Activated CD4-positive, alpha-beta T cell treated with anti-CD3 and anti-CD28 coated beads for 4 hours (primary cell): ENCODE measurements at regions not wholly inside any gene's neighbourhood (a gene's known extent, or its start where the extent isn't known, plus 50 kb on each side); places are given as distances from the start of the nearest gene placed in this dataset.
"Not testable (repeated sequence)": the region's sequence is repeated elsewhere in the genome, so short reads cannot be mapped to it uniquely, and the experiment has no call there.

Source experiments
- DNase-seq, 2 donors: peaks; one replicate each; pipeline ENCODE4 v3.0.0-alpha.2; 2020

DNA sequence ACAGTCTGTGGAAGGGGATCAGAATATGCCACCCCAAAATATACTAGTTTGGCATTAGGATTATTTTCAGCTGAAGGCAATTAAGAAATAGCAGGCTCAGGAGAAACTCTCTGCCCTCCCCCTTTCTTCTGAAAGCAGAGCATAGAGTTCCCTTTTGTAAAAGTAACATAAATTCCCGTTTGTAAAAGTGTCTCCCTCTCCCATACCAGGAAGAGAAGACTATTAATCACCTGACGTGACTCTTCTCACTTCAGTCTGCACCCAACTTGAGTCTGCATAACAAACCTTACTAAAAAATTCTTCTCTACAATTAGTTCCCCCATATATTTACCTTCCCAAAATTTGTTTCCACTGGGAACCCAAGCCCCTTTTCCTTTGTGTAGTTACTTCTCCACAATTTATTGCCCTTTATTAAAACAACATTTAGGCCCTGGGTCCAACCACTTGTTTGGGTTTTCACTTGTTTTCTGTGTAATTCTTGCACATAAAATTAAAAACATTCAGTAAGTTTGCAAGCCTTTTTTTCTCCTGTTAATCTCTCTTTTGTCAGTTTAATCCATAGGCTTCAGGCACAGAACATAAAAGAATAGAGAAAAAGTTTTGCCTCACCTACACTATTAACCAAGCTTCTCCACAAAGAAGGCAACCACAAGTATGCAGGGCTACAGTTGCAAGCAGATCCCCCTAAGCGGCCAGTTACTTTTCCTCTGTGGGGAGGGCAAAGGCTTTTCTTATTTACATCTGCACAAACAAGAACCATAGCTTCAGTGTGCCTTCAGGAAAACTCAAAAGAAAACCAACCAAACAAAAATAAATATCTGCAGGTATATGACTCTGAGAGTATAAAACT is 73.8 kb upstream of the EPCAM start:
- no peak for DNase-seq

DNA sequence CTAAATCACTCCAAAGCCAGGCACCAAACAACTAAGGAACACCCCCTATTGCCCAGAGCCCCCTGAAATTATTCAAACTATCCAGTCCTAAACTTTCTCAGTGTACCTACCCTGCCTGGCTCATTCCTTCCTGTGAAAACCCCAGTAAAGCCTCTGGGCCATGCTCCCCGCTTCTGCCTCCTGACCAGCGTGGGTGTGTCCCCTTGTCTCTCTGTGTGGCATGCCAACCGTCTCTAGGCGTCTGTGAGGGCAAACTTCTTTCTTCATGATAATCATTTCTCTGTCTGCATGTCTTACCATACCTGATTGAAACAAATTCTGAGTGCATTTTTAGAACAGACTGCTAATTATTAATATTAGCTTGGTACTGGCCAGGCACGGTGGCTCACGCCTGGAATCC is 75.1 kb upstream of the EPCAM start:
- DNase-seq = no peak

DNA sequence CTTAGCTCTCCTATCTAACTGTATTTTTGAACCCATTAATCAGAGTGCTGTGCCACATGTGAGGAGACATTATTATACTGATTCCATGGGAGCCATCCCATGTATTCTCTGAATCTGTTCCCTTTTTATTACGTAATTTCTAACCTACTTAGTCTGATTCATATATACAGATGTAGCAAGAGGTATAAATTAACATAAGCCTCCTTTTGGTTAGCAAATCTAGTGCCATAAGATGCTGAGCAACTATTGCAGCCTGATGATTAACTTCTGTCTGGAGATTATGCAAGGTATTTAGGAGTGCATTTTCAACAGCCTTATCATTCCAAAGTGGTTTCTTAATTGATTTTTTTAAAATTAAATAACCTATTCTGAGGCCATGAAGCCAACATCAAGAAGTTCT is 80.2 kb upstream of the EPCAM start:
- DNase-seq = no peak

- DNase-seq = no peak
These were observed 85.5 kb upstream of the EPCAM start for GRCh38 chr2:47283659-47284058.

DNA sequence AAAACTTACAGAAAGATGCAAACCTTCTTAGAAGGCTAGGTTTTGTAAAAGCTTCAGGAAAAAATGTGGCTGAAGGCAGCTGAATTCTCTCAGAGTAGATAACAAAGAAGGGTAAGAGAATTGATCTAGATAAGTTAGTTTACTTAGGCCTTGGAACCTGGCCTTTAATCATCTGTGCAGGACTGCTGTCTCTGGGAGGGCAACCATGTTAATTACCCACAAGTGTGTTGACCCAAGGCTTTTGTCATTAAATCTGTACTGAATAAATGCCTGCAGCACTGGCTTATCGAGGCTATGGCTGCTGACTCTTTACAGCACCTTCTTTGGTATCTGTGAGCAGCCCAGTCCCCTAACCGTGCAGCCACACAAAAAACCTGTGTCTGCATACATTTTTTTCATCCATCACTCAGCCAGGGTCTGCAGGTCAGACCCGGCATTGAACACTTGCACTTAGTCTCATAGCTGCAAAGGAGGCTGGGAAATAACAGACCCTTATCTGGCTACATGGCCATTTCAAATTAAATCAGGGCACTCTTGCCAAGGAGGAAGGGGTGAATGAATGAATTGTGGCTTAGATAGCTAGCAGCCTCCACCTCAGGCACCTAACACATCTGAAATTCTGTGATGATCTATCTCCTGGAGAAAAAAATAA is 86.4 kb upstream of the EPCAM start:
- DNase-seq = no peak

DNA sequence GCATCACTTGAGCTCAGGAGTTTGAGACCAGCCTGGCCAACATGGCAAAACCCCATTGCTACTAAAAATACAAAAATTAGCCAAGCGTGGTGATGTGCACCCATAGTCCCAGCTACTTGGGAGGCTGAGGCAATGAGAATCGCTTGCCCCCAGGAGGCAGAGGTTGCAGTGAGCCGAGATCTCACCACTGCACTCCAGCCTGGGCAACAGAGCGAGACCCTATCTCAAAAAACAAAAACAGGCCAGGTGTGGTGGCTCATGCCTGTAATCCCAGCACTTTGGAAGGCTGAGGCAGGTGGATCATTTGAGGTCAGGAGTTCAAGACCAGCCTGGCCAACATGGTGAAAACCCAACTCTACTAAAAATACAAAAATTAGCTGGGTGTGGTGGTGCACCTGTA is 89.6 kb upstream of the EPCAM start:
- not testable (repeated sequence) for DNase-seq

- DNase-seq = no peak
These were observed 91.1 kb upstream of the EPCAM start for GRCh38 chr2:47277987-47278386.

- no peak for DNase-seq
These were observed 91.9 kb upstream of the EPCAM start for GRCh38 chr2:47277187-47277586.

- DNase-seq = no peak
These were observed 93.0 kb upstream of the EPCAM start for GRCh38 chr2:47276061-47276460.

- no peak for DNase-seq
These were observed 94.9 kb upstream of the EPCAM start for GRCh38 chr2:47274054-47274782.

DNA sequence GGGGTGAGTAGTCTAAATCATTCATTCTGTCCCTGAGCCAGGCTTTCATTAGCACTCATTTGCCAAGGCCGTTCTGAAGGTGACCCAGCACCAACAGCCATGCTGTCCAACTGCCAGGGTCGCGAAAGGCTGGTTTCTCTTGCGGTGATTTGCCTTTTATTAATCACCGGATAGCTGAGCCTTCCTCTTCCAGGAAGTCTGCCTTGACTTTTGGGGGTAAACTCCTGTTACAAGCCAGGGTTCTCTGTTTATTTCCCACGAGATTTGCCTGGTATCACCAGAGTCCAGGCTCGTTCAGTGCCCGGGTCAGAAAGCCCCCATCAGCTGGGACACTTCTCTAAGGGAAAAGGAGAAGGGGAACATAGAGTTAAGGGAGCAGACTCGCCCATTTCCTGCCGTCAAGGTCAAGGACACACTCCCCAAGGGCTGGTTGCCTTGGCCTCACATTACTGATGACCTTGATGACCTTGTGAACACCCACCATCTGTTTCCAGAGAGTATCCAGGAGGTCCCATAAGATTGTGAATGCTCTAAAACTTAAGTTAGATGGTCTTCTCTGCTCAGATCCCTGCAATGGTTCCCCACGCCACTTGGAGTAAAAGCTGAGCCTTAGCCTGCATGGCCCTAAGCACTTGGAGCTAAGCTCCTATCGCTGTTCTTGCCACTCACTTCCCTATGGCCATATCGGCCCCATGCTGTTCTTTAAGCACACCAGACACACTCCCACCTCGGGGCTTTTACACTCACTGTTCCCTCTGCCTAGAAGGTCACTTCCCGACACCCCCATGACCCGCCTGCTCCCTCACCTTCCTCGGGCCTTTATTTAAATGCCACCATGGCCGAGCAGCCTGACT is 96.0 kb upstream of the EPCAM start:
- DNase-seq = no peak

DNA sequence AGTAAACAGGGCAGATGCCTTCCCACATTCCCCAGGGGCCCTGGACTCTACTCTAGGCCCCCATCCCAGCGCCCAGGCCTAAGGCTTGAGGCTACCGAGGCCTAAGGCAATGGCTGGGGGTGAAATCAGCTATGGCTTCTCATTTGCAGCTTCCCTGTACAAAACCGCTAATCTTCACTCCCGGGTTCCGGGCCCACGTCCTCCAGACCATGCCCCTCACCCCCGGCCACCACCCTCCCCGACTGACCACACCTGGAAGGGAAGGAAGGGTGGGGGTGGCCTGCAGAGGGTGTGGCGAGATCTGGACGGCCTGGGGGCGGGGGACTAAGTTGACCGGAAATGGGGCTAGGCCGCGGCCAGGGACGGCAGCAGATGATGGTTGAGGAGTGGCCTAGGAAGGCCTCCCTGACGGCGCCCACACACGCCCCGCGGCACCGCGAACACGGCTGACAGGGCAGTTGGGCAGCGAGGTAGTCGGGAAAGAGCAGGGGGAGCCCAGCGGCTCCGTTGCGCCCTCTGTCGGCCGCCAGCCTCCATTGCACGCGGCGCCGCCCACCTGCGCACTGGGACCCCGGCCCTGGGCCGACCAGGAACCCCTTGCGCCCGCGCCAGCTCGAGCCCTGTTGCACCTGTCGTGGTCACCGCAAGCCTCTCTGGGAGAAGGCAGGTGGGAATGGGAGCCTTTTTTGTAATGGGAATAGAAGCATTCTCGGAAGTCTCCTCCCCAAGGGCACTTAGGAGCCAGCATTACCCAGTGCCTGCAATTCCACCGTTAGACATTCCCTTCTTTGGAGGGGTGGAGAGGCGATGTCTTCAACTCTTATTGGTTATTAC is 95.9 kb upstream of the CALM2 start:
- DNase-seq = peak; percentile 31 to 44

DNA sequence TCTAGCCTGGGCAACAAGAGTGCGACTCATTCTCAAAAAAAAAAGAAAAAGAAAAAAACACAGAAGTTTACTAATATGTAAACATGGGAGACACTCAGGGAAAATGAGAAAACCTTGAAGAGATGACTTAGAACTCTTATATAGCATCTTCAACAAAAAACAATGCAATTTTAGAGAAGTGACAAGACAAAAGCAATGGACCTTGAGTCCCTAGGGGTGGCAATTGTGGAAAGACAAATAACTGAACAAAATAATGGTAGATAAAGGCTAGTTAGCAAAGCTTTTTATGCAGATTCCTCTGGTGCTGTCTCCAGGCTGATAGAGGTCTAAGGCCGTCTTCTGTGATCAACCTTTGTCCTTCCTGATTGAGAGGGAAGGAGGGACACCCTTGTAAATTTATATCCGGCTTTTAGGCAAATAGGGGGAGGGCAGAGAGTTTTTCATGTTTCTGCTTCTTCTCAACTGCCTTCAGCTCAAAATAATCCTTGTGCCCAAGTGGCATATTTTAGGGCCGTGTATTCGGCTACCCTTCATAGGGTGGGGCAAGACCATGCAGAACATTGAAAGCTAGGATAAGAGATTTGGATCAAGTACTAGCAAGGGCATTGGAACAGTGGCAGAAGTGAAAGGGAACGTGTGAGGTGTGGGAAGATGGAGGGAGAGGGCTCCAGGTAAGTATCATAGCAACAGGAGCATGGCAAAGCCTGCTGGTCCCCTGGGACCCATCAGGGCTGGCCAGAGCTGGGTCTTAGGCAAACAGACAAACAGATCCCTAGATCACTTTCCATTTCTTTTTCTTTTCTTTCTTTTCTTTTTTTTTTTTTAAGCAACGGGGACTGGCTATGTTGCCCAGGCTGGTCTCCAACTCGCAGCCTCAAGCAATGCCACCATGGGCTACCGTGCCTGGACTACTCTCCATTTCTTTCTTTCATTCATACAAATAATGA is 95.0 kb upstream of the CALM2 start:
- DNase-seq = no peak

- DNase-seq = no peak
These were observed 94.1 kb upstream of the CALM2 start for GRCh38 chr2:47270421-47270820.

- no peak for DNase-seq
These were observed 93.3 kb upstream of the CALM2 start for GRCh38 chr2:47269316-47270232.

DNA sequence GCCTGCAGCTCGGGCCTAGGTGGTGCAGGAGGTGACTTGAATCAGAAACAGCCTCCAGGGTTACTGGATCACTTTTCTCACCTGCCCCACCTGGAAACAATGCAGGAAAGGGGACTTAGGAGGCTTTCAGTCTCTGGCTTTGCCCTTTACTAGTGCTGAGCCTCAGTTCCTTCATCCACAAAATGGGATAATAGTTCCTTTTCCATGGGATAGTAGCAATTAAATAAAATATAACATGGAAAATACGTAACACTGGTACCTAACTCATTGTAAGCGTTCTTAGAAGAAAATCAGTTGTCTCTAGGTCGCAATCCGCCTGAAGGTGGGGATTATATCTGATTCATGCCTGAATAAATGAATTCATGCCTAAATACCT is 91.4 kb upstream of the CALM2 start:
- no peak for DNase-seq

- no peak for DNase-seq
These were observed 90.8 kb upstream of the CALM2 start for GRCh38 chr2:47266939-47267710.

GRCh38 chr2:47265751-47266231 is 89.5 kb upstream of the CALM2 start:
- DNase-seq = no peak

DNA sequence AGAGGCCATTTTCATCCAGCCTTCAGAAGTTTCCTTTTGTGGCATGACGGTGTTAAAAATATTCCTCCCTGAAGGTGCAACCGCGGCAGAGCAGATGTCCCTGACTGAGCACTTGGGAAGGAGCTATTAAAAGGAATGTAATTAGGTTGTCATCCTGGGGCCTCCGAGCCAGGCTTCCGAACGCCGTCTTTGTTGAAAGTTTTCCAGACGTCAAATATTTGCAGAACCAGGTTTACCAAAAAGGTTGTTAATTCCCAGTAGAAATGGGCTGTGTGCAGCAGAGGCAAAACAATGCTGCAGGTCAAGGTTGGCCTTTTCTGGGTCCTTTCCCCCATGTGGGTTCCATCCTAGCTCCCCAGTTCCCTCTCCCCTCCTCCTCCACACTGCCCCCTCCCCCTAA is 88.8 kb upstream of the CALM2 start:
- no peak for DNase-seq
